ENCODE measurements at regions not wholly inside any gene's neighbourhood (a gene's known extent, or its start where the extent isn't known, plus 50 kb on each side); places are given as distances from the start of the nearest gene placed in this dataset.

GRCh38 chr2:5915881-5916310, 223.7 kb downstream of the SOX11 start:
- DNase-seq (ENCODE audit: low spot score) = no peak

GRCh38 chr2:5921081-5921642, 229.0 kb downstream of the SOX11 start:
- no peak for DNase-seq (ENCODE audit: low spot score)

- no peak for DNase-seq (ENCODE audit: low spot score)
These were observed 232.1 kb downstream of the SOX11 start for GRCh38 chr2:5923957-5924945.

DNA sequence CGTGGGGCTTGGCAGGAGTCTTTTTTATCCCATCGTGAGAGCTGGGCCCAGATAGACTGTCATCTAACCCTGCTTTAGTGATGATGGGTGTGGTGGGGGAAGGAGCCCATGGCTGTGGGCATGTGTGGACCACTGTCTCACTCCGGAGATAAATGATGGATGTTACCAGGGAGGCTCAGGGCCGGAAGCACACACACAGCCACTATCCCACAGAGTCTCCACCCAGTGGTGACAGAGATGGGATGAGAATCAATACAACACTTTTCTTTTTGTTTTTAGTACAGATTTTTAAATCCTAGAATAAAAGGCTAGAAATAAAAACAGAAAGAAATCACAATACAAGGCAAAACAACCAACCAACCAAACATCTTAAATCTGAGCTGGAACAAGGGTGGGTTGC, 233.4 kb downstream of the SOX11 start:
- no peak for DNase-seq (ENCODE audit: low spot score)

- DNase-seq (ENCODE audit: low spot score) = no peak
These were observed 234.8 kb downstream of the SOX11 start for GRCh38 chr2:5926871-5927512.

- no peak for DNase-seq (ENCODE audit: low spot score)
These were observed 240.6 kb downstream of the SOX11 start for GRCh38 chr2:5932556-5933469.

GRCh38 chr2:5933669-5934068, 241.5 kb downstream of the SOX11 start:
- no peak for DNase-seq (ENCODE audit: low spot score)

GRCh38 chr2:5937321-5937720, 245.1 kb downstream of the SOX11 start:
- DNase-seq (ENCODE audit: low spot score) = no peak

DNA sequence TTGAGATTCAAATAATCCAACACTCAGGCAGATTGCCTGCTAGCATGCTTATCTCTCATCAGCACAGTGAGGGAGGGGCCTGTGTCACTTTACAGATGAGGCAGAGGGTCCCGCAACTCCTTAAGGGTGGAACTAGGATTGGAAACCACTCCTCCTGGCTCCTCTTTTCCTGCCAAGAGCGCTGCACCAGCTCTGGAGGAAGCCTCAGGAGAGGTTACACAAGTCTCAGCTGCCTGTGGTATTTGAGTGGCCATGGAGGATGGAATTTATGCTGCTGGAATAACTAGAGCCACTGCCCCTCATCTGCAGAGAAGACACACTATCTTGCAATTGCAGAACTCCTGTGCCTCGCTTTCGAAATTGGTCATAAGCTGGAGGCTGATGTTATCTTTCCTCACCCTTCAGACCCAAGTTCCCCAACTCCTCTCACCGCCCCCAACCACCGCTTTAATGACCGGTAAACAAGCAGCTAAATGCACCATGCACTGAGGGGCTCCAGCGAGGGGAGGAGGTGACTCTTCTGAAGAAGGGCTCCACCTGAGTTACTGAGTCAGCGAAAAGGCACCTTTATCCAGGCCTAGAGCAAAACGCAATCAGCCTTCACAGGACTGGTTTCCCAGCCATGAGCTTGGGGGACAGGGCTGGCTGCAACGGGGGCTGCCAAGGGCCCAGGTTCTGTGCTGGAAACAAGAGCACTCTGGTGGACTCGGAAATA, 245.8 kb downstream of the SOX11 start:
- DNase-seq (ENCODE audit: low spot score) = no peak

DNA sequence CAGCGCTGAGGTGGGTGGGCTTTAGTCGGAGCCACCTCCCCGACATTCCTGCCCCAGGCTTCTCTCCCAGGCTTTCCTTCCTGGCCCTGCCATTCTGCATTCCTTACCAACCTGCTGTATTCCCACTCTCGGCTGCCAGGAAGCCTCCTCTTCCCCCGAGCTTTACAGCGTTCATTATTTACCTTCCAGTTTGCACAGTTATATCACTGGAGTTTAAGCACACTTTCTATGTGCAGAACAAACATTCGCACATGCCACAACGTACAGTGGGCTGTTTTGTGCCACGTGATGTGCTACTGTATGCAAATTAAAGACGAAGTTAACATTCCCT, 246.3 kb downstream of the SOX11 start:
- no peak for DNase-seq (ENCODE audit: low spot score)

DNA sequence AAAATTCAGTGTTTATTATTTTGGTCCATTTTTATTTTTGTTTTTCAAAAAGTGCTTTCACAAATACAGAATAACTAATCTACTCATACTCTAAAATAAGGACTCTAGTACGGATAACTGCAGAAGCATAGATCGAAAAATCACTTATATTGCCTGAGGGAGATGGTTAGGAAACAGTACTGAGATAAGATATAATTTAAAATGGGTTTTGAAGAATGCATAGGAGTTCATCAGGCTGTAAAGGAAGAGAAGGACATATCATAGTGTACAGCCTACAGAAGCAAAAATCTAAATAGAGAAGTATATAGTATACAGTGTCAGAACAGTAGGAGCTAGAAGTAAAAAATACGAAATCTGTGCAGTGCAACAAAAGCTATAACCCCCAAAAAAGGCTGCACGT, 247.4 kb downstream of the SOX11 start:
- DNase-seq (ENCODE audit: low spot score) = no peak

DNA sequence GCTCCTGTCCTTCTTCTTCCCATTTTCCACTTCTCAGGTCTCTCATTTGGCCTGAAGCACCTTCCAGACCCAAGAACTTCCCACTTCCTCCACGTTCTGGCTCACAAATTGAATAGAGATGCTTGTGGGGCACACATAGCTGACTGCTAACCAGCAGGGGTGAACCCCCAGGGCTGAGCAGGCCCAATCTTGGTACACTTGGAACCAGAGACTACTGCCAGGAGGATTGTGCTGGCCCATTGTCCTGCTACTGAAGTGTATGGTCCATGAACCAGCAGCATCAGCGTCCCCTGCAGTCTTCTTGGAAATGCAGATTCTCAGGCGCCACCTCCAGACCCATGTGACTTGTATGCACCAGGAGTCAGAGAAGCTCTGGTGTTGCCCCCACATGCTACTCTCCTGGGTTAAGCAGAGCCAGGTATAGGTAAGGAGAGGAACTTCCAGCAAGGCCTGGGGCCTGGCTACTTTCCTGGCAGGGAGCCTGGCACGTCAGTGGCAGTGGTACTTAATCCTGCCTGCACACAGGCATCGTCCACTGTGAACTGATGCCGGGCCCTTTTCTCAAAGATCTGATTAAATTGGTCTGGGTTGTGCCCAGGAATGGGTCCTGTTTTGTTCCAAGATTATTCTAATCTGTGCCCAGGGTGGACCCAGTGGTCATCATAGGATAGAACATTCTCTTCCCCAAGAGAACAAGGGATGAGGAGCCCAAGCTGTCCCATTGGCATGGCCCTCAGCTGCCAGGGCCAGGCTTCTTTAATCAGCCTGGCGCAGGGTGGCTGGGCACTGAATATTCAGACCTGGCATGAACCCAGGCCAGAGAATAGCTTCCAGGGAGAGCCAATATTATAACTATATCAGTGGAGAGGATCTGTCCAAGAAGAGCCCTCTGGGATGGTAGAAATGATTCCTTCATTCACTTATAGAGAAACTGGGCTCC, 248.7 kb downstream of the SOX11 start:
- no peak for DNase-seq (ENCODE audit: low spot score)

GRCh38 chr2:5942204-5942603, 250.0 kb downstream of the SOX11 start:
- DNase-seq (ENCODE audit: low spot score) = no peak

DNA sequence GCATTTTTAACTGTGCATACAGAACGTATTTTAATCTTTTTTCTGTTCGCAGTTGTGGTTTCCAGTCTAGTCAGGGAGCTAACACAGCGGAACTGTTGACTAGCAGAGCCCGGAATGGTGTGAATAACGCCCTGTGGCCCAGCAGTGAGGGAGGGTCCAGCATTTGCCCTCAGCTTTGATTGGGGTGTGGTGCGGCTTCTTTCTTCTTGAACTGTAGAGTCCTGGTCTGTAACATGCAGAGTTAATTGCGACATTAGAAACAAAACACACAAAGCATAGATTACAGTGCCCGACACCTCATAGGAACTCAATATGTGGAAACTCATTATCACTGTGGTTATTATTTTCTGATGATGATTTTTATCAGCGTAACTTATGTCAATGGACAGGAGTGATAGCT, 253.6 kb downstream of the SOX11 start:
- no peak for DNase-seq (ENCODE audit: low spot score)

GRCh38 chr2:5946225-5947115, 254.3 kb downstream of the SOX11 start:
- no peak for DNase-seq (ENCODE audit: low spot score)

- no peak for DNase-seq (ENCODE audit: low spot score)
These were observed 258.6 kb downstream of the SOX11 start for GRCh38 chr2:5950736-5951135.

- DNase-seq (ENCODE audit: low spot score) = no peak
These were observed 259.3 kb downstream of the SOX11 start for GRCh38 chr2:5951471-5951870.

DNA sequence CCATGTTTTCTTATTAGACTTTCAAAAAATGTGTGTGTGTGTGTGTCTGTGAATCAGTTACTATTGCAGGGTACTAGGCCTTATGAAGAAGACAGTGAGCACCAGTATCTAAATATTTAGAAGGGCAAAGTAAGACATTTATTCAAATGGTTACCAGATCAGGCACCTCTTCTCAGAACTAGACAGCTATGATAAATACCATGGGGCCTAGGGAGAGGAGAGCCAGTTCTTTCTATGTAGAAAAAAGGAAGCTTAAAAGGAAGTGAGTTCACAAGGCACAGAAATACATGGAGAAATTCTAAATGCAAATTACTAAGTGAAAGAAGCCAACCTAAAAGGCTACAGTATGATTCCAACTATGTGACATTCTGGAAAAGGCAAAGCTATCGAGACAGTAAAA, 261.3 kb downstream of the SOX11 start:
- no peak for DNase-seq (ENCODE audit: low spot score)

GRCh38 chr2:5954509-5954908, 262.3 kb downstream of the SOX11 start:
- no peak for DNase-seq (ENCODE audit: low spot score)
